A549 (cell line): ENCODE measurements at regions not wholly inside any gene's neighbourhood (a gene's known extent, or its start where the extent isn't known, plus 50 kb on each side); places are given as distances from the start of the nearest gene placed in this dataset.

Source experiments
- ATAC-seq, 2 experiments: fragments of 200-7000 bp in 1 of 2; fragments of >200 bp in 1 of 2; cut with Nextera tagmentation in 1 of 2; cut with Tn5 transposase in 1 of 2; 3 replicates each; pipeline versions ENCODE4 v1.8.0 to v1.9.1; 2018 to 2020; ENCODE audit warnings: mild to moderate bottlenecking in 1 of 2, moderate library complexity in 1 of 2
- CTCF ChIA-PET: fragments of 300-600 bp; sonication (Branson Sonifier 250); formaldehyde crosslinking; extraction: SDS; loops from one replicate; lab custom pipeline; 2021; ENCODE audit warnings: antibody characterized with exemption, inconsistent platforms; lab: Yijun Ruan, JAX
- POLR2A ChIA-PET: fragments of 350-600 bp; formaldehyde crosslinking; extraction: SDS; loops from one replicate; lab custom pipeline; 2021; ENCODE audit warnings: antibody characterized with exemption, inconsistent platforms; lab: Yijun Ruan, JAX
- DNase-seq, 2 experiments: peaks; one replicate each; pipeline versions ENCODE4 v3.0.0 to v3.0.0-alpha.2; 2011 to 2016; ENCODE audit warnings: low read depth in 1 of 2, low spot score in 1 of 2
- FAIRE-seq: peaks from 2 replicates; lab custom pipeline; 2011; peaks lifted over from hg19 to GRCh38; lab: Jason Lieb, UNC
- H3K27ac ChIP-seq, 2 experiments: fragments of >200 bp; sonication (Bioruptor Twin); formaldehyde crosslinking; 3 replicates each; pipeline ENCODE4 v1.5.1; 2016 to 2017
- H3K4me1 ChIP-seq: fragments of >200 bp; sonication (Bioruptor Twin); formaldehyde crosslinking; 3 replicates; pipeline ENCODE4 v1.6.1; 2016
- H3K4me2 ChIP-seq: fragments of >200 bp; sonication (Bioruptor Twin); formaldehyde crosslinking; 3 replicates; pipeline ENCODE4 v1.6.1; 2016
- H3K4me3 ChIP-seq: fragments of >200 bp; sonication (Bioruptor Twin); formaldehyde crosslinking; 3 replicates; pipeline ENCODE4 v1.5.1; 2016
- H3K9me3 ChIP-seq: fragments of >200 bp; sonication (Bioruptor Twin); formaldehyde crosslinking; 3 replicates; pipeline ENCODE4 v1.6.1; 2016
- CBX8 ChIP-seq: fragments of 200-600 bp; sonication (generic); IDR thresholded peaks from 2 replicates; pipeline ENCODE4 v1.6.1; 2016
- CHD2 ChIP-seq: fragments of 150-350 bp; IDR thresholded peaks from 2 replicates; pipeline ENCODE4 v1.6.1; 2014; ENCODE audit warnings: low read length; ENCODE audit not compliant: partially characterized antibody
- CTCF ChIP-seq: fragments of >200 bp; sonication (Bioruptor Twin); formaldehyde crosslinking; IDR thresholded peaks from 3 replicates; pipeline ENCODE4 v1.5.1; 2016
- E2F6 ChIP-seq: IDR thresholded peaks from 2 replicates; pipeline ENCODE4 v1.6.1; 2012; ENCODE audit warnings: low read depth, borderline replicate concordance
- EHMT2 ChIP-seq: fragments of 200-600 bp; sonication (generic); IDR thresholded peaks from 2 replicates; pipeline ENCODE4 v1.6.1; 2016; ENCODE audit warnings: antibody characterized with exemption, low read depth, mild to moderate bottlenecking, moderate library complexity
- ELK1 ChIP-seq: fragments of 150-350 bp; IDR thresholded peaks from 2 replicates; pipeline ENCODE4 v1.6.1; 2014; ENCODE audit warnings: low read depth, mild to moderate bottlenecking, low read length
- EP300 ChIP-seq, 2 experiments: fragments of >200 bp; sonication (Bioruptor Twin); formaldehyde crosslinking; IDR thresholded peaks; 2 replicates in 1 of 2; 3 replicates in 1 of 2; pipeline ENCODE4 v1.6.1; 2016 to 2017
- GATA3 ChIP-seq: IDR thresholded peaks from 2 replicates; pipeline ENCODE4 v1.6.1; 2012; ENCODE audit warnings: borderline replicate concordance
- HDAC2 ChIP-seq: fragments of 200-600 bp; sonication (generic); IDR thresholded peaks from 2 replicates; pipeline ENCODE4 v1.6.1; 2016
- HES2 ChIP-seq: fragments of >200 bp; sonication (Bioruptor Twin); formaldehyde crosslinking; IDR thresholded peaks from 2 replicates; pipeline ENCODE4 v1.6.1; 2016
- HEYL ChIP-seq: fragments of 250-450 bp; sonication (Bioruptor Pico); IDR thresholded peaks from 2 replicates; pipeline ENCODE4 v1.8.0; 2021; ENCODE audit warnings: mild to moderate bottlenecking, moderate library complexity
- HOXA7 ChIP-seq: fragments of 250-450 bp; sonication (Bioruptor Pico); IDR thresholded peaks from 2 replicates; pipeline ENCODE4 v1.5.0; 2020; ENCODE audit warnings: mild to moderate bottlenecking, moderate library complexity
- HOXB13 ChIP-seq: fragments of 250-450 bp; sonication (Bioruptor Pico); IDR thresholded peaks from 2 replicates; pipeline ENCODE4 v1.5.0; 2020; ENCODE audit warnings: low read depth, mild to moderate bottlenecking, moderate library complexity
- HOXB5 ChIP-seq: fragments of 250-450 bp; sonication (Bioruptor Pico); IDR thresholded peaks from 2 replicates; pipeline ENCODE4 v1.5.0; 2020; ENCODE audit warnings: mild to moderate bottlenecking, moderate library complexity
- JUN ChIP-seq, 2 experiments: fragments of >200 bp; sonication (Bioruptor Twin); formaldehyde crosslinking; IDR thresholded peaks; 2 replicates in 1 of 2; 3 replicates in 1 of 2; pipeline ENCODE4 v1.6.1; 2016 to 2017
- JUNB ChIP-seq: fragments of >200 bp; sonication (Bioruptor Twin); formaldehyde crosslinking; IDR thresholded peaks from 2 replicates; pipeline ENCODE4 v1.6.1; 2016
- KDM5A ChIP-seq: fragments of 200-600 bp; sonication (generic); IDR thresholded peaks from 2 replicates; pipeline ENCODE4 v1.6.1; 2016; ENCODE audit warnings: antibody characterized with exemption, mild to moderate bottlenecking
- MAZ ChIP-seq: fragments of 150-350 bp; IDR thresholded peaks from 2 replicates; pipeline ENCODE4 v1.6.1; 2014; ENCODE audit warnings: antibody characterized with exemption, low read depth, low read length, borderline replicate concordance
- NFE2L2 ChIP-seq: fragments of 150-350 bp; conservative IDR thresholded peaks from 2 replicates; pipeline ENCODE4 v1.6.1; 2014; ENCODE audit warnings: low read length
- NR3C1 ChIP-seq: fragments of >200 bp; sonication (Bioruptor Twin); formaldehyde crosslinking; IDR thresholded peaks from 3 replicates; pipeline ENCODE4 v1.6.1; 2017
- PBX3 ChIP-seq: IDR thresholded peaks from 2 replicates; pipeline ENCODE4 v1.6.1; 2012
- POLR2A ChIP-seq: IDR thresholded peaks from 2 replicates; pipeline ENCODE4 v1.6.1; 2012; ENCODE audit warnings: mild to moderate bottlenecking, low read length
- SMC3 ChIP-seq: fragments of >200 bp; sonication (Bioruptor Twin); formaldehyde crosslinking; IDR thresholded peaks from 3 replicates; pipeline ENCODE4 v1.6.1; 2018; ENCODE audit warnings: inconsistent platforms
- TFCP2L1 ChIP-seq: fragments of 250-450 bp; sonication (Bioruptor Pico); IDR thresholded peaks from 2 replicates; pipeline ENCODE4 v1.5.0; 2021; ENCODE audit warnings: mild to moderate bottlenecking
- USF2 ChIP-seq: fragments of 450-650 bp; IDR thresholded peaks from 2 replicates; pipeline ENCODE4 v1.6.1; 2014; ENCODE audit warnings: antibody characterized with exemption
- ZC3H11A ChIP-seq: fragments of 450-650 bp; IDR thresholded peaks from 2 replicates; pipeline ENCODE4 v1.6.1; 2014; ENCODE audit warnings: antibody characterized with exemption, mild to moderate bottlenecking
- ZFP36 ChIP-seq: fragments of 450-650 bp; IDR thresholded peaks from 2 replicates; pipeline ENCODE4 v1.6.1; 2014; ENCODE audit warnings: borderline replicate concordance; ENCODE audit not compliant: partially characterized antibody
- WGBS: methylation state at CpG from one replicate; pipeline ENCODE4 v1.1.6; 2017; ENCODE audit errors: missing lambda C conversion rate; 5-methylcytosine and 5-hydroxymethylcytosine counted together

GRCh38 chr4:19913650-19914049, 338.1 kb upstream of the SLIT2 start:
- DNase-seq = no peak
- 0% methylated on average over 2 of the region's 2 CpGs for WGBS
- no peaks in the 10 kb centered on the region for H3K4me1 ChIP-seq
- ChIA-PET CTCF (no interaction called here), POLR2A (no interaction called here)
- H3K4me2 ChIP-seq = no peak overlapping the region
- ATAC-seq = no peak
- no peaks in the 10 kb centered on the region for H3K9me3 ChIP-seq
- no peak for FAIRE-seq
- H3K4me3 ChIP-seq = no peak overlapping the region
- H3K27ac ChIP-seq = no peak overlapping the region
- TF ChIP-seq TFCP2L1 (CRISPR knock-in tag) (no peak), E2F6 (no peak), CTCF (no peak), ELK1 (no peak), ZC3H11A (no peak), GATA3 (no peak), ZFP36 (no peak), POLR2A (no peak), HOXA7 (CRISPR knock-in tag) (no peak), JUN (IDR thresholded peaks at IDR 0.05) (no peak), JUNB (no peak), SMC3 (no peak), CBX8 (no peak), USF2 (no peak), NR3C1 (no peak)

- H3K4me3 ChIP-seq = no peak overlapping the region
- TF ChIP-seq EP300 (IDR thresholded peaks at IDR 0.05) (no peak), SMC3 (no peak), EHMT2 (no peak), MAZ (no peak), HDAC2 (no peak), HOXB13 (CRISPR knock-in tag) (no peak)
- TF ChIP-seq, all 56 proteins: peak for 0
- DNase-seq (no peak), FAIRE-seq (no peak), ATAC-seq (no peak)
- Histone ChIP-seq H3K9me3 (no peaks in the 10 kb centered on the region), H3K4me1 (no peaks in the 10 kb centered on the region), H3K27ac (no peak overlapping the region), H3K4me2 (no peak overlapping the region)
- POLR2A ChIA-PET = no interaction called here
- CTCF ChIA-PET = no interaction called here
- 6% methylated on average over 1 of the region's 1 CpG for WGBS
Measured at GRCh38 chr4:19910861-19911525, 340.7 kb upstream of the SLIT2 start.

GRCh38 chr4:19905024-19905423, 346.7 kb upstream of the SLIT2 start:
- WGBS = 0% methylated on average over 3 of the region's 3 CpGs
- ChIA-PET CTCF (no interaction called here), POLR2A (no interaction called here)
- TF ChIP-seq HES2 (no peak), POLR2A (no peak), HOXA7 (CRISPR knock-in tag) (no peak), CHD2 (no peak), PBX3 (no peak), NFE2L2 (no peak), HEYL (no peak), JUN (IDR thresholded peaks at IDR 0.05) (no peak), ELK1 (no peak), HOXB5 (no peak), MAZ (no peak), KDM5A (no peak)
- Histone ChIP-seq H3K27ac (no peak overlapping the region), H3K4me3 (no peak overlapping the region), H3K4me1 (no peaks in the 10 kb centered on the region), H3K9me3 (no peaks in the 10 kb centered on the region), H3K4me2 (no peak overlapping the region)
- no peak for ATAC-seq
- no peak for FAIRE-seq
- no peak for DNase-seq
